ENCODE measurements at regions not wholly inside any gene's neighbourhood (a gene's known extent, or its start where the extent isn't known, plus 50 kb on each side); places are given as distances from the start of the nearest gene placed in this dataset.

DNA sequence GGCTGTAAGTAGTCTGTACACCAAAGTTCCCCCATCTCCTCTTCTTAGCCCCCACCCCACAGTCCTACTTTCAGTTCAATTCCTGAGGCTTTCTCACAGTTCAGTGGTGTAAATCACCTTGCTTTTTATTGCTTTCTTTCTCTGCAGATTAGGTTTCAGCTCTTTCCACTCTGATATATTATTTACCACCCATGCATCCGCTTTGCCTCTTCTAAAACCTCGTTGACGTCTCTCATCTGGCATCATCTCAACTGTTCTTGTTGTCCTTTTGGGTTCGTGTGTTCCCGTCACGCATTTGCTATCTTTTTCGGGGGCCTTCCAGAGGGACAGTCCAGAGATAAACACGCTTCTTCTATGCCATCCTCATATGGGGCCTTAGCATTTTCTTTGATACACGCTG lies 597.9 kb upstream of the DPP6 start:
- no peak for TF ChIP-seq POLR2A (IDR thresholded peaks at IDR 0.05)
- TF ChIP-seq, protein P1, sequence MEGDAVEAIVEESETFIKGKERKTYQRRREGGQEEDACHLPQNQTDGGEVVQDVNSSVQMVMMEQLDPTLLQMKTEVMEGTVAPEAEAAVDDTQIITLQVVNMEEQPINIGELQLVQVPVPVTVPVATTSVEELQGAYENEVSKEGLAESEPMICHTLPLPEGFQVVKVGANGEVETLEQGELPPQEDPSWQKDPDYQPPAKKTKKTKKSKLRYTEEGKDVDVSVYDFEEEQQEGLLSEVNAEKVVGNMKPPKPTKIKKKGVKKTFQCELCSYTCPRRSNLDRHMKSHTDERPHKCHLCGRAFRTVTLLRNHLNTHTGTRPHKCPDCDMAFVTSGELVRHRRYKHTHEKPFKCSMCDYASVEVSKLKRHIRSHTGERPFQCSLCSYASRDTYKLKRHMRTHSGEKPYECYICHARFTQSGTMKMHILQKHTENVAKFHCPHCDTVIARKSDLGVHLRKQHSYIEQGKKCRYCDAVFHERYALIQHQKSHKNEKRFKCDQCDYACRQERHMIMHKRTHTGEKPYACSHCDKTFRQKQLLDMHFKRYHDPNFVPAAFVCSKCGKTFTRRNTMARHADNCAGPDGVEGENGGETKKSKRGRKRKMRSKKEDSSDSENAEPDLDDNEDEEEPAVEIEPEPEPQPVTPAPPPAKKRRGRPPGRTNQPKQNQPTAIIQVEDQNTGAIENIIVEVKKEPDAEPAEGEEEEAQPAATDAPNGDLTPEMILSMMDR (IDR thresholded peaks at IDR 0.05): no peak
- Histone ChIP-seq H3K4me3 (replicated peaks in 1 of 3) (no peak overlapping the region), H3K4me1 (no peaks in the 10 kb centered on the region), H3K27ac (no peak overlapping the region), H3K36me3 (no peaks in the 10 kb centered on the region), H3K27me3 (no peaks in the 10 kb centered on the region), H3K9me3 (no peaks in the 10 kb centered on the region)
- intact Hi-C loops (cut with DNase I): no loop called here
- no peak for DNase-seq
- 85 to 86% methylated on average over 9 of the region's 9 CpGs for WGBS, 2 donors

DNA sequence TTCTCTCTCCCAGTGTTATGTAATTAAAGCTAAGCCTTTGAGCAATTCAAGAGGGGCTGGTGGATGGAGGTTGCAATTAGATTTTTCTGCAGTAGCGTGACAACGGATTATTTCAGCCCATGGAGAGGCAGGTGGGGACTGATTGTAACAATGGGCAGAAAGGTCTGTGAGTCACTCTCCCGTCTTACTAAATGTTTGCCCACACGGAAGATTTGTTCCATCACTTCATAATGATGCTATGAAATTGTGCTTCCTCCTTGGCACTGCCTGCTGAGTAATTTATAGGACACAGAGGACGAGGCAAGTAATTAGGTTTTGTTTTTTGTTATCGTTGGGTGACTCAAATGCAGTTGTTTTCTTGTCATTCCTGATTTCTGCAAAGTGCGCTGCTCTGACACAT lies 594.5 kb upstream of the DPP6 start:
- Histone ChIP-seq H3K36me3 (no peaks in the 10 kb centered on the region), H3K27ac (no peak overlapping the region)
- DNase-seq: no peak

DNA sequence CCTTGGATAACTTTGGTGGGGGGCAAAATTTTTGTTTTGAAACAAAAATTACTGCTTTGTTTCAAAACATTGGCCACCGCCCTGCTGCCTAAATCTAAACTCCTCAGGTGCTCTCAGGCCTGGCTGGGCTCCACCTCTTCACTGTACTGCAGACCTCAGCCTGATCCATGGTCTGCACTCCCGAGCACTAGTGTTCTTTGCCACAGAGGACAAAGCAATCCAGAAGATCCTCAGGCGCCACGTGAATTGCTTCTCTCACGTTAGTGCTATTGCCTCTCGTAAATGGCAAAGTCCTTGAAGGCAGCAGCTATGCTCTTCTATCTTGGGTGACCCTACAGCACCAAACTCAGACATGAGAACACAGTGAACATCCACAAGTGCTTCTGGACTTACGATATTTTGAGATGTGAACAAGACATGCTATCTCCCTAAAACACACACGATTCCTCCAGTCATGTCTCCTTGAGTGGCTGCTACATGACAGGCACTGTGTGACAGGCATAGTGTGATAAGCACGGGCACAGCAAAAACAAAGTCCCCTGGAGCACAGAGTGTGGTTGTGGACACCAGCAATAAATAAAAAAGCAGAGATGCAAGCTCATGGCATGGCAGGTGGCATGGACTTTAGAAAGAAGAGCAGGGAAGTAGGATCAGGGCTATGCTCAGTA lies 582.1 kb upstream of the DPP6 start:
- H3K4me3 ChIP-seq (replicated peaks in 1 of 3): no peak overlapping the region
- H3K36me3 ChIP-seq: no peaks in the 10 kb centered on the region
- H3K9me3 ChIP-seq: no peaks in the 10 kb centered on the region
- no peak overlapping the region for H3K27ac ChIP-seq
- DNase-seq: peak; percentile 59 to 62
- intact Hi-C loops (cut with DNase I): no loop called here
- TF ChIP-seq, protein P1 (IDR thresholded peaks at IDR 0.05): no peak
- TF ChIP-seq POLR2A (IDR thresholded peaks at IDR 0.05): no peak
- 38 to 52% methylated on average over 9 of the region's 9 CpGs for WGBS, 2 donors
- no peaks in the 10 kb centered on the region for H3K27me3 ChIP-seq
- H3K4me1 ChIP-seq: peaks cover 13 to 40% of the 10 kb centered on the region in 2 donors

More for the DNA sequence above, 594.5 kb upstream of the DPP6 start:
- Histone ChIP-seq H3K4me1 (no peaks in the 10 kb centered on the region), H3K27me3 (no peaks in the 10 kb centered on the region), H3K9me3 (no peaks in the 10 kb centered on the region), H3K4me3 (replicated peaks in 1 of 3) (no peak overlapping the region)
- intact Hi-C loops (cut with DNase I): no loop called here
- TF ChIP-seq, protein P1 (IDR thresholded peaks at IDR 0.05): no peak
- TF ChIP-seq POLR2A (IDR thresholded peaks at IDR 0.05): no peak
- 73 to 74% methylated on average over 7 of the region's 7 CpGs for WGBS, 2 donors

DNA sequence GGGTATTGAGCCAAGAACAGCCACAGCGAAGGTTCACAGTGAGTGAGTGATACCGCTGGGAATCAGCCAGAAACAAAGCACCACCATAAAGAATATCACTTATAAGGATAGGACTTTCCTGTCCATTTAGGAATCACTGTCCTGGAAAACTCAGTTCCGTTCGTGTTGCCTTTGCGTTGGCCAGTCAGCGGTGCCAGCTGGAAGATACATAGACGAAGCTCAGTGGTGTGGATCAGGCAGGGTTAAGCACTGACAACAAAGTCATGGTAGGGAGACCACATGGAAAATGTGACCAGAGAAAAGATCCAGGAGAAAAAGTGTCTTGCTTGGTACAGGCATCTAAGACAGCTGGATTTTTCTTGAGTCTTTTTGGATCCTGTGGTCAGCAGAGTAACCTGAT lies 579.7 kb upstream of the DPP6 start:
- TF ChIP-seq, protein P1 (IDR thresholded peaks at IDR 0.05): no peak
- no peak for TF ChIP-seq POLR2A (IDR thresholded peaks at IDR 0.05)
- Histone ChIP-seq H3K9me3 (no peaks in the 10 kb centered on the region), H3K27ac (peak overlapping the region in 2 of 3 donors; percentile 41 to 42), H3K4me1 (peaks cover 13 to 44% of the 10 kb centered on the region in 2 donors), H3K36me3 (no peaks in the 10 kb centered on the region), H3K27me3 (no peaks in the 10 kb centered on the region), H3K4me3 (replicated peaks in 1 of 3) (no peak overlapping the region)
- WGBS, 2 donors: 40 to 57% methylated on average over 7 of the region's 7 CpGs
- DNase-seq: peak; percentile 68 to 74
- intact Hi-C loops (cut with DNase I): no loop called here

DNA sequence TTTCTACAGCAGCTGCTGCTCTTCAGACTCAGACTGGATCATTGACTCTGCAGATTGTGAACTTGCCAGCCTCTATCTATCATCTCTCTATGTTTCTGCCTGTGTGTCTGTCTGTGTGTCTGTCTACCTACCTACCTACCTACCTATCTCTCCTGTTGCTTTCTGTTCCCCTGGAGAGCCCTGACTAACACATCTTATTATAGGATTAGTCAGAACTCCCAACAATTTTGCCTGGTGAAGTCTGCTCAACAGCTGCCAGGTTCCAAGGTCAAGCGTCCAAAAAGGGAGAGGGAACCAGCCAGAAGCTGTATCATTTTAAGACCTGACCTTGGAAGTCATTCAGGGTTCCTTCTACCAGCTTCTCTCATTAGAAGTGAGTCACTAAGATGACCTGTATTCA lies 579.0 kb upstream of the DPP6 start:
- Histone ChIP-seq H3K4me3 (replicated peaks in 1 of 3) (no peak overlapping the region), H3K9me3 (no peaks in the 10 kb centered on the region), H3K27me3 (no peaks in the 10 kb centered on the region), H3K4me1 (peaks cover 13 to 44% of the 10 kb centered on the region in 2 donors), H3K36me3 (no peaks in the 10 kb centered on the region), H3K27ac (peak overlapping the region; percentile 23 to 34 (median 30))
- intact Hi-C loops (cut with DNase I): no loop called here
- peak in 1 of 2 donors; percentile 16 for DNase-seq
- 21 to 35% methylated on average over 1 of the region's 1 CpG for WGBS, 2 donors
- TF ChIP-seq POLR2A (IDR thresholded peaks at IDR 0.05): no peak
- TF ChIP-seq, protein P1 (IDR thresholded peaks at IDR 0.05): no peak

All from thyroid gland (tissue), 4 donors.